K562 (cell line): ENCODE measurements at regions not wholly inside any gene's neighbourhood (a gene's known extent, or its start where the extent isn't known, plus 50 kb on each side); places are given as distances from the start of the nearest gene placed in this dataset.

ENCODE experiments used
- MCM2 ChIP-seq: fragments of 450-650 bp; IDR thresholded peaks from 2 replicates; pipeline ENCODE4 v1.6.1; 2017; ENCODE audit warnings: low read depth, mild to moderate bottlenecking
- MCM3 ChIP-seq: fragments of 450-650 bp; IDR thresholded peaks from 2 replicates; pipeline ENCODE4 v1.6.1; 2016
- TF ChIP-seq, protein P1 (sequence below): fragments of 250-450 bp; sonication (Bioruptor Pico); IDR thresholded peaks from 2 replicates; pipeline ENCODE4 v1.4.0; 2020
- TF ChIP-seq, protein P2 (sequence below): fragments of 250-450 bp; sonication (Bioruptor Pico); IDR thresholded peaks from 2 replicates; pipeline ENCODE4 v1.8.0; 2021; ENCODE audit warnings: moderate library complexity, mild to moderate bottlenecking, inconsistent platforms
- TF ChIP-seq, protein P3 (sequence below): fragments of 250-450 bp; sonication (Bioruptor Pico); IDR thresholded peaks from 2 replicates; pipeline ENCODE4 v1.5.0; 2021; ENCODE audit warnings: mild to moderate bottlenecking, borderline replicate concordance

DNA sequence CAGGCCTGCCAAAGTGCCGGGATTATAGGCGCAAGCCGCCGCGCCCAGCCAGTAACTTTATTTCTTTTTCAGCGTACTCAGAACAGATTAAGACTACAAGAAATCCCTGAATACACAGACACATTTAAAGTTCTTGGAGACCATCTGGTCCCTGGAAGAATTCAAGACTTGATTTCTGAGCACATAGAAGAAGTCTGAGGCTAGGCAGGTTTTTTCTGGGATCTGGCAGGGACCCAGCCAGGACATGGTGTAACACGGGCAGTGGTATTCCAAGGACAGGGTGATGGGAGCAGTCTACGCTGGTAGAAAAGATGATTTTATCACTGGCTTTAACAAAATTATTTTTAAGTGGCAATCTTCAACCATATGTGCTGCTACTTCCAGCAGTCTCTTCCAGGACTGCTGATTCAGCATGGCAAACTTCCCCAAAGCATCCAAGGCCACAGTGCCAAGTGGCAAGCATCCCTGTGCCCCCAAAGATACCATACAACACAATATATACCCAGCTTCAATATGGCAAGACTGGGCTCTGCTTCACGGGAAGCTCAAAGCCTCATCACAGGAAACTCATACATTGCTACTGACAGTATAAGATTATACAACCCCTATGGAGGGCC, 105.2 kb upstream of the OR5AK2 start (continued):
- TF ChIP-seq, protein P1, sequence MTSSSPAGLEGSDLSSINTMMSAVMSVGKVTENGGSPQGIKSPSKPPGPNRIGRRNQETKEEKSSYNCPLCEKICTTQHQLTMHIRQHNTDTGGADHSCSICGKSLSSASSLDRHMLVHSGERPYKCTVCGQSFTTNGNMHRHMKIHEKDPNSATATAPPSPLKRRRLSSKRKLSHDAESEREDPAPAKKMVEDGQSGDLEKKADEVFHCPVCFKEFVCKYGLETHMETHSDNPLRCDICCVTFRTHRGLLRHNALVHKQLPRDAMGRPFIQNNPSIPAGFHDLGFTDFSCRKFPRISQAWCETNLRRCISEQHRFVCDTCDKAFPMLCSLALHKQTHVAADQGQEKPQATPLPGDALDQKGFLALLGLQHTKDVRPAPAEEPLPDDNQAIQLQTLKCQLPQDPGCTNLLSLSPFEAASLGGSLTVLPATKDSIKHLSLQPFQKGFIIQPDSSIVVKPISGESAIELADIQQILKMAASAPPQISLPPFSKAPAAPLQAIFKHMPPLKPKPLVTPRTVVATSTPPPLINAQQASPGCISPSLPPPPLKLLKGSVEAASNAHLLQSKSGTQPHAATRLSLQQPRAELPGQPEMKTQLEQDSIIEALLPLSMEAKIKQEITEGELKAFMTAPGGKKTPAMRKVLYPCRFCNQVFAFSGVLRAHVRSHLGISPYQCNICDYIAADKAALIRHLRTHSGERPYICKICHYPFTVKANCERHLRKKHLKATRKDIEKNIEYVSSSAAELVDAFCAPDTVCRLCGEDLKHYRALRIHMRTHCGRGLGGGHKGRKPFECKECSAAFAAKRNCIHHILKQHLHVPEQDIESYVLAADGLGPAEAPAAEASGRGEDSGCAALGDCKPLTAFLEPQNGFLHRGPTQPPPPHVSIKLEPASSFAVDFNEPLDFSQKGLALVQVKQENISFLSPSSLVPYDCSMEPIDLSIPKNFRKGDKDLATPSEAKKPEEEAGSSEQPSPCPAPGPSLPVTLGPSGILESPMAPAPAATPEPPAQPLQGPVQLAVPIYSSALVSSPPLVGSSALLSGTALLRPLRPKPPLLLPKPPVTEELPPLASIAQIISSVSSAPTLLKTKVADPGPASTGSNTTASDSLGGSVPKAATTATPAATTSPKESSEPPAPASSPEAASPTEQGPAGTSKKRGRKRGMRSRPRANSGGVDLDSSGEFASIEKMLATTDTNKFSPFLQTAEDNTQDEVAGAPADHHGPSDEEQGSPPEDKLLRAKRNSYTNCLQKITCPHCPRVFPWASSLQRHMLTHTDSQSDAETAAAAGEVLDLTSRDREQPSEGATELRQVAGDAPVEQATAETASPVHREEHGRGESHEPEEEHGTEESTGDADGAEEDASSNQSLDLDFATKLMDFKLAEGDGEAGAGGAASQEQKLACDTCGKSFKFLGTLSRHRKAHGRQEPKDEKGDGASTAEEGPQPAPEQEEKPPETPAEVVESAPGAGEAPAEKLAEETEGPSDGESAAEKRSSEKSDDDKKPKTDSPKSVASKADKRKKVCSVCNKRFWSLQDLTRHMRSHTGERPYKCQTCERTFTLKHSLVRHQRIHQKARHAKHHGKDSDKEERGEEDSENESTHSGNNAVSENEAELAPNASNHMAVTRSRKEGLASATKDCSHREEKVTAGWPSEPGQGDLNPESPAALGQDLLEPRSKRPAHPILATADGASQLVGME (CRISPR knock-in tag): no peak
- TF ChIP-seq, protein P2, sequence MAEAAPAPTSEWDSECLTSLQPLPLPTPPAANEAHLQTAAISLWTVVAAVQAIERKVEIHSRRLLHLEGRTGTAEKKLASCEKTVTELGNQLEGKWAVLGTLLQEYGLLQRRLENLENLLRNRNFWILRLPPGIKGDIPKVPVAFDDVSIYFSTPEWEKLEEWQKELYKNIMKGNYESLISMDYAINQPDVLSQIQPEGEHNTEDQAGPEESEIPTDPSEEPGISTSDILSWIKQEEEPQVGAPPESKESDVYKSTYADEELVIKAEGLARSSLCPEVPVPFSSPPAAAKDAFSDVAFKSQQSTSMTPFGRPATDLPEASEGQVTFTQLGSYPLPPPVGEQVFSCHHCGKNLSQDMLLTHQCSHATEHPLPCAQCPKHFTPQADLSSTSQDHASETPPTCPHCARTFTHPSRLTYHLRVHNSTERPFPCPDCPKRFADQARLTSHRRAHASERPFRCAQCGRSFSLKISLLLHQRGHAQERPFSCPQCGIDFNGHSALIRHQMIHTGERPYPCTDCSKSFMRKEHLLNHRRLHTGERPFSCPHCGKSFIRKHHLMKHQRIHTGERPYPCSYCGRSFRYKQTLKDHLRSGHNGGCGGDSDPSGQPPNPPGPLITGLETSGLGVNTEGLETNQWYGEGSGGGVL: no peak
- TF ChIP-seq MCM3 (no peak), MCM2 (no peak)
- TF ChIP-seq, protein P3, sequence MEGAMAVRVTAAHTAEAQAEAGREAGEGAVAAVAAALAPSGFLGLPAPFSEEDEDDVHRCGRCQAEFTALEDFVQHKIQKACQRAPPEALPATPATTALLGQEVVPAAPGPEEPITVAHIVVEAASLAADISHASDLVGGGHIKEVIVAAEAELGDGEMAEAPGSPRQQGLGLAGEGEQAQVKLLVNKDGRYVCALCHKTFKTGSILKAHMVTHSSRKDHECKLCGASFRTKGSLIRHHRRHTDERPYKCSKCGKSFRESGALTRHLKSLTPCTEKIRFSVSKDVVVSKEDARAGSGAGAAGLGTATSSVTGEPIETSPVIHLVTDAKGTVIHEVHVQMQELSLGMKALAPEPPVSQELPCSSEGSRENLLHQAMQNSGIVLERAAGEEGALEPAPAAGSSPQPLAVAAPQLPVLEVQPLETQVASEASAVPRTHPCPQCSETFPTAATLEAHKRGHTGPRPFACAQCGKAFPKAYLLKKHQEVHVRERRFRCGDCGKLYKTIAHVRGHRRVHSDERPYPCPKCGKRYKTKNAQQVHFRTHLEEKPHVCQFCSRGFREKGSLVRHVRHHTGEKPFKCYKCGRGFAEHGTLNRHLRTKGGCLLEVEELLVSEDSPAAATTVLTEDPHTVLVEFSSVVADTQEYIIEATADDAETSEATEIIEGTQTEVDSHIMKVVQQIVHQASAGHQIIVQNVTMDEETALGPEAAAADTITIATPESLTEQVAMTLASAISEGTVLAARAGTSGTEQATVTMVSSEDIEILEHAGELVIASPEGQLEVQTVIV (CRISPR knock-in tag): no peak
